Transverse colon (tissue), 4 donors: ENCODE measurements at regions not wholly inside any gene's neighbourhood (a gene's known extent, or its start where the extent isn't known, plus 50 kb on each side); places are given as distances from the start of the nearest gene placed in this dataset.

Source experiments
- CTCF ChIP-seq, 5 experiments: fragments of 200-600 bp in 3 of 5; fragments of 450-650 bp in 2 of 5; sonication (generic) in 3 of 5; IDR thresholded peaks; 1 replicate in 2 of 5; 2 replicates in 3 of 5; pipeline ENCODE4 v1.5.1; 2016 to 2017; ENCODE audit warnings: antibody characterized with exemption in 5 of 5, inconsistent platforms in 3 of 5, mild to moderate bottlenecking in 2 of 5, moderate library complexity in 1 of 5
- EP300 ChIP-seq: sonication (generic); formaldehyde crosslinking; IDR thresholded peaks from one replicate; pipeline ENCODE4 v1.6.1; 2017; ENCODE audit warnings: antibody characterized with exemption, low read depth
- POLR2A ChIP-seq: fragments of 450-650 bp; IDR thresholded peaks from one replicate; pipeline ENCODE4 v1.6.1; 2016; ENCODE audit warnings: antibody characterized with exemption, mild to moderate bottlenecking, moderate library complexity
- POLR2AphosphoS5 ChIP-seq, 3 donors: sonication (generic); formaldehyde crosslinking; IDR thresholded peaks; one replicate each; pipeline ENCODE4 v1.6.1; 2016; ENCODE audit warnings: antibody characterized with exemption in 3 of 3

GRCh38 chr18:28952339-28952738 is 775.4 kb upstream of the CDH2 start:
- no peak for TF ChIP-seq CTCF (IDR thresholded peaks at IDR 0.05)
- no peak for TF ChIP-seq POLR2A
- no peak for TF ChIP-seq POLR2AphosphoS5 (IDR thresholded peaks at IDR 0.05)
- TF ChIP-seq EP300, result no peak
